HG03108 (cell line): ENCODE measurements at regions not wholly inside any gene's neighbourhood (a gene's known extent, or its start where the extent isn't known, plus 50 kb on each side); places are given as distances from the start of the nearest gene placed in this dataset.

ENCODE experiments used
- ATAC-seq: cut with Tn5 transposase; IDR thresholded peaks from one replicate; pipeline ENCODE4 v1.9.1; 2021; ENCODE audit warnings: moderate library complexity; ENCODE audit not compliant: unreplicated experiment

DNA sequence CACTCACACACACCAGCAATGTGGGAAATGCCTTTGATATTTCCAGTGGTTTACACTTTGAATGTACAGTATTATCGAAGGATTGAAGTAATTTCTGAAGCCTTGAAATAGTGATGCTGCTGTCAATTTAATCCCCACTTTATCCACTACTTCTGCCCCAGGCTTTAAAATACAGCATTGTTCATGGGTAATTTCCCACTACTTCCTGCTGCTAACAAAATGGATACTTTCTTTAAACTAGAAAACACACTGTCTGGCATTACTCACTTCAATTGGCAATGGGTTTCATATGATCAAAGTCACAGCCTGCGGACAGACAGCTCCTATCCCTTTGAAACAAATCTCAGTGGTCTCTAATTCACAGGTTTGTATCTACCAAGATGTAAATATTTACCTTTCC, 292.2 kb downstream of the CDH11 start:
- no peak for ATAC-seq

DNA sequence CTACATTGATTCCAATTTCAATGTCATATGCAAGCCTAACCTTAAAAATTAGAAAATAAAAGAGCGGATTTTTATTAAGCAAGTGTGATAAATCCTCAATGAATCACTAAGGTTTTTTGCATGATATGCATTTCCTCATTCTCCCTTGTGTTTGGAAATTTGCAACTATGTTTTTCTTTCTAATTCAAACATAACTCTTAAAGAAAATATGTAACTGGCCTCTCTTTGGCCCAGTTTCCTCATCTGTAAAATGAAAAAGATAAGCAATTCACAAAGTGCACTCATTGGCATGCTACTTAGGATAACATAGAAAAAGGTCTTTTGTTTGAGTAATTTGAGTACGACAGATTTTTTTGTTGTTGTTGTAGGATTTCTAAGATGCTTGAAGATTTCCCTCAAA, 295.5 kb downstream of the CDH11 start:
- ATAC-seq = no peak

DNA sequence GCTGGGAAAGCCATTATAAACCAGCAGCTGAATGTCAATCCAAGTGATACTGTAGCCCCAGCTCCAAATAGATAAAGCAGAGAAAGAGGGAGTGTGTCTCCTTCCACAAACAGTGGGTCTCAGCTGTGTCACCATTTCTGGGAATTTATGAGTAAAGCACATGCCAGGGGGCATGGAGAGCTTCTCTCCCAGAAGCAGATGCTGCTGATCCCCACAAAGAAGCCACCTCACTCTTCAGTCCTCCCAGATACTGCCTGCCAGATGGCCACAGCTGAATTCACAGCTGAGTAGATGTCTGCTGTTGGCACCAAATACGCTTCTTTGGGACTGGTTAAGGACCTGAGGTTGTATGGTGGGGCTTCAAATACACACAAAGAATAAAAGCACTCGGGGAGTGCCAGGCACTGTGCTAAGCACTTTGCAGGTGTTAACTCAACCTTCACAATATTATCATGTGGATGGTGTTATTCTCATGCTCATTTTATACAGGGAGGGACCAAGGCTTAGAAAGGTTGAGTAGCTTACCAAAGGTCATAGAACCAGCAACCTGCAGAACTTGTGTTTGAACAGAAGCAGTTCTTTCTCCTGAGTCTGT, 298.3 kb downstream of the CDH11 start:
- ATAC-seq = no peak

DNA sequence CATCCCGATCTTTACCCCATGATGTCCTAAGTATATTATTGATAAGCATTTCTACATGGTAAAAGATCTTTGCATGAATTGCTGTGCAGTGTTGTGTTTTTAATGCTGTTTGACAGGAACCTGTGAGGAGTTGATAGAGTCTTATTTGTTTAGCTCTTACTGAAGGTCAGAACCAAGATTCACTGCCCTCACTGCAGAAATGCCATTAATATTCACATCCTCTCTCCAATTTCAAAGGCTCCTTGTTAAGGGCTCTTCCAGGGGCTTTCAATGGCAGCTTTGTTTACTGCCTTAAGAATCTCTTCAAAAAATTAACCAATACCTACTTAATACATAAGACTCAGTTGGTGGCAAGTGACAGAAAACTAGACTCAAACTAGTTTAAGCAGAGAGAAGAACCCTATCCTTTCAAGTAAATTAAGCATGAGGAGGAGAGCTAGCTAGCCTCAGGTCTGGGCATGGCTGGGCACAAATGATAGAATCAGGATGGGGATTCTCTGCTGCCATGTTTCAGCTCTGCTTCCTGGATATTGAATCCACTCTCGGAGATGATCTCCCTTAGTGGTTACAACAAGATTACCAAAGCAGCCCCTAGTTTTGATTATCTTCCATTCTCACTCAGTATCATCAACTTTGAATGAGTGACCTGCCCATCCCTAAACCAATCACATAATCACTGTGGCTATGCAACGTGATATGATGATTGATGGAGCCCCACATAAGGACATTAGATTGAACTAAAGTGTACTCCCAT, 311.8 kb downstream of the CDH11 start:
- no peak for ATAC-seq

DNA sequence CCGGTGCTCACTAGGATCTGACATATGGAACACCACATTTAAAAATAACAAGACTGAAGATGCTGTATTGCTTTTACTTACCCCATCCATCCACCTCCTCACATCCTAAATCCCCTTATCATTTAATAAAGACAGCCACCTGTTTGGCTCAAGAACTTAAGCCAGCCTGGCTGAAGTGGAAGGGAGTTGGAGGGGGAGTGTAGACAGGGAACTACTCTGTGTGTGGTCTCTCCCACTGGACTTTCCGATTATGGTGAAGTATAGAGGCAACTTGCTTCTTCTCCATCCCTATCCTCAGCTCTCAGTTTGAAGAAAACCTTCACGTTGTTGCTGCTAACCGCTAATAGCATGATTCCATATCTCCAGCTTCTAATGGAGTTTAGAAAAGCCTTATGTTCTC, 313.4 kb downstream of the CDH11 start:
- no peak for ATAC-seq

DNA sequence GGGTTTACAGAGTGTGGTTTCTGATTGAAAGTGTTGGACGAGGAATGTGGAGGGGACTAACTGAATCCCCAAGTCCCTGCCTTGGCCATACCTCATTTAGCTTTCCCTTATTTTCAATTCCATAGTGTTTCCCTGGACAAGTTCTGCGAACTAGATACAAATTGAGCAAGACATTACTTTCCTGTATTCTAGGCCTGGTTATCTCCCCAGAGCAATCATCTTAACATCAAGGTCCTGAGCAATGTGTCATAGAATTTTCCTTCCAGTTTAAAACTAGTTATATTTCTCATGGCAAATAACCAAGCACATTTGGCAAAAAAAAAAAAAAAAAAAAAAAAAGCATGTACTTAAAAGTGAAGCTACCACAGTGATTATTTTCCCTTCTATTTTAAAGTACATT, 330.1 kb downstream of the CDH11 start:
- ATAC-seq = no peak

DNA sequence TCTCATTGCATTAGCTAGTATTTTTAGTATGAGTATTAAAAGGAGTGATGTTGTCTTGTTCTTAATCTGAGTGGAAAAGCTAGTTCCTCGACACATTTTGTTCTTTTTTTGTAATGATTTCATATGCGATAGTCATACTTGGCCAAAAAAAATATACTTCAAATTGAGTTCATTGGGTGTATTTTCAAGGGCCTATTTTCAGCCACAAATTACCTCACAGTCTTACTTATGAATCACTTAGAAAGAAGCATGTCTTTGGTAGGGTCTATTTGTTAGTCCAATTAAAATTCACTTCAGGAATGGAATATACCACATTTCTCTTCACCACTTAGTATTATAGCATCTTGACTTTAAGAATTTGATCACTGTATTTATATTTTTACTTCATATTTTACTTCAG, 337.2 kb downstream of the CDH11 start:
- no peak for ATAC-seq

DNA sequence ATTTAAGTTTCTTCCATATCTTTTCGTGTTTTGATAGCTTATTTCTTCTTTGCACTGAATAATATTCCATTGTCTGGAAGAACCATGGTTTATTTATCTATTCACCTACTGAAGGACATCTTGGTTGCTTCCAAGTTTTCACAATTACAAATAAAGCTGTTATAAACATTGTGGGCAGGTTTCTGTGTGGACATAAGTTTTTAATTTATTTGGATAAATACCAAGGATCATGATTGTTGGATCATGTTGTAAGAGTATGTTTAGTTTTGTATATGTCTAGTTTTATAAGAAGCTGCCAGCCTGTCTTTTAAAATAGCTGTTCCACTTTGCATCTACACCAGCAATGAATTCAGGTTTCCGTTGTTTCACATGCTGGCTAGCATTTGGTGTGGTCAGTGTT, 339.4 kb downstream of the CDH11 start:
- ATAC-seq = no peak

DNA sequence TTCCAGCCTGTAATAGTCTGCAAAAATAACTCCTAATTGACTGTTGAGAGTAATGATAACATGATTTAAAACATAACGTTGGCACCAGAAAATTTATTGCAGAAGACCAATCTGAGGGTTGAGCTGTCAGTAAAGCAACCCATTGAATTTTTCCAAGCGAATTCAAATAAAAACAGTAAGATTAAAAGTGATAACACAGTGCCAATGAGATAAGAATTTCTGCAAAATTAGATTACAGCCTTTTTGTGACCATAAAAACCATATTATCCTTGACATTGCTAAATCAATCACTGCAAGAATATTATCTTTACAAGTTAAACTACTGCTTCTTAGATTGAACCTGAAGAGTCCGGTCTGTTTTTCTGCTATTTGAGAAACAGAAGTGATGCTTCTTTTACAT, 341.4 kb downstream of the CDH11 start:
- no peak for ATAC-seq

DNA sequence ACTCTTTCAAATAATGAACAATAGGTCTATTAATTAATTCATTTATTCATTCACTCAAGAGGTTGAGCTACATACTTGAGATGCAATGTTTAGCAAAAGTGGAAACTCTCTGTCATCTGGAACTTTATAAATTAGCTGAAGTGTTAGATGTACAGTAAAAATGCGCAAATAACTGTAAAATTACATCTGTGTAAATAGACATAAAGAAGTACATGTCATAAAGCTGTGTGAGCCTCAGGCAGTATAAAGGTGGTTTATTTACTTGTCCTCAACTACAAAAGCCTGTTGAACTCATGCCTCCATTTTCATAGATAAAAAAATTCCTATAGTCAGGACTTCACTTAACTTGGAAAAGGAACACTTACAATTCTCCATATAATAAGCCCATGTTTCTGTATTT, 343.1 kb downstream of the CDH11 start:
- ATAC-seq = no peak

DNA sequence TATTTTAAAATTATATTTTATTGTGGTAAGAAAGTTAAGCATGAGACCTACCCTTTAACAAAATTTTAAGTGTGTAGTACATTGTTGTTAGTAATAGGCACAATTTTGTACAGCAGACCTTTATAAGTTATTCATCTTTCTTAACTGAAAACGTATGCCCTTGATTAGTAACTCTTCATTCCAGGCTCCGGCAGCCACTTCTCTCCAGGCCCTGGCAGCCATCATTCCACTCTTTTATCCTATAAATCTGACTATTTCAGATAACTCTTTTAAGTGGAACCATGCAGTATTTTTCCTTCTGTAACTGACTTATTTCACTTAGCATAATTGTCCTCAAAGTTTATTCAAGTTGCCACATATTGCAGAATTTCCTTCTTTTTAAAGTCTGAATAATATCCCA, 348.2 kb downstream of the CDH11 start:
- no peak for ATAC-seq

DNA sequence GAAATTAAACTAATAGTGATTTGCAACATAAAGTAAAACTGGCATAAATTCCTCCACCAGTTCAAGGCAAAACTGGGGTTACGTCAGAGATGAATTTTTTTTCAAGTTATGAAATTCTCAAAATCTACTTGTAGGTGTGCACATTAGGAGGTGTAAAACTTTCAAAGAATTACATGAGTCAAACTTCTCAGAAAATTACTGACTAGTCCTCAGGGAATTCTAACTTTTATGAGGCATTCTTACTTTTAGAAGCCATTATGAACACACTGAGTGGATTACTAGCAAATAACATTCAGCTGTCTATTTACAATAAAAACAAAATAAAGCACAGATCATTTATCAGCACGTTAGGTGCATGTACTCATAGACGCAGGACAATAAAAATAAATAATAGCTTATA, 348.7 kb downstream of the CDH11 start:
- no peak for ATAC-seq

DNA sequence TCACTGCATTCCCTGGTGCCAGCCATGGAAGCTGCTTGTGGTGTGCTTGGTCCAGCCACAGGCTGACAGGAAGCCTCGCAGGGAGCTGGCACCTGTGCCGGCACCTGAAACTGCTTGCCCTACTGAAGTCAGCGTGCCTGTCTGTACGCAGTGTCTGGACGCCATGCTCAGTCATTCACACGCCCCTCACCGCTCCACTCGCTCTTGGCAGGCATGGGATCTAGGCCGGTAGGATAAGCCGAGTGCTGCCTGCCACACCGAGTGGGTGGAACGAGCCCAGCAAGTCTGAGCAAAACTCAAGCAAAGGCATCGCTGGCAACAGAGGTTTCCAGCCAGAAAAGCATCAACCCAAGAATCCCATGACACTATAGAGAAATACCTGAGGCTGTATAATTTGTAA, 350.6 kb downstream of the CDH11 start:
- no peak for ATAC-seq

DNA sequence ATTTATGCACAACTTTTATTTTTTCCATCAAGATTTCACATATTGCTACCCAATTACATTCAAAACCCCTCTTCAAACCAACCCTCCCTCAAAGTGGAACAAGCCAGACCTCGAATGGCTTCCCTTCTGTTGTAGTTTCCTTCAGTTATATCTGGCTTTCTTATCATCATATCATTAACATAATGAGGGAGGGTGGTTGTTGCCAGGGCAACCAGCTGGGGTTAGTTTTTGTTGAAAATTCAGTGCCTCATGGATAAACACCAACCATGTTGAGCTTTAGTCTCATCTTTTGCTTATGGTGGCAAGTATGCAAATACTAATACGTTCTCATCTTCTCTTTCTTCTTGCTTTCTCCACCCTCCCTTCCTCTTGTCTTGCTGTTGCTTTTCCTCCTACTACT, 359.7 kb downstream of the CDH11 start:
- ATAC-seq = no peak

DNA sequence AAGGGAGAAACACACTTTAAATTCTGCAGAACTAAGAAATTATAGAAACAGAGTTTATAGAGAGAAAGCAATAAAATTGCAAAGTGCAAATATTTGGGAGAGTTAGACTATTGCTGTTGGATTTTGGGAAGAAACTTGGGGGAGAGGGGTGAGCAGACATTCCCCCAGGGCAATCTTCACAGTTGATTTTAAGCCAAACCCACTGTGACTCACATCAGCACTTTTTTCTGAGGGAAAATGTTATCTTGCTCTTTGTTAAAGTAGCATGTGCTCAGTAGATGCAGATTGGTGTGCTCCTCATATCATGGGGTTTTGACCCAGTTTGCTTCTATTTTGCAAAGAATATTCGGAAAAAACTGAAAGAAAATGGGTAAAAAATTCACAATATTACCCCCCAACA, 367.6 kb downstream of the CDH11 start:
- ATAC-seq = no peak

DNA sequence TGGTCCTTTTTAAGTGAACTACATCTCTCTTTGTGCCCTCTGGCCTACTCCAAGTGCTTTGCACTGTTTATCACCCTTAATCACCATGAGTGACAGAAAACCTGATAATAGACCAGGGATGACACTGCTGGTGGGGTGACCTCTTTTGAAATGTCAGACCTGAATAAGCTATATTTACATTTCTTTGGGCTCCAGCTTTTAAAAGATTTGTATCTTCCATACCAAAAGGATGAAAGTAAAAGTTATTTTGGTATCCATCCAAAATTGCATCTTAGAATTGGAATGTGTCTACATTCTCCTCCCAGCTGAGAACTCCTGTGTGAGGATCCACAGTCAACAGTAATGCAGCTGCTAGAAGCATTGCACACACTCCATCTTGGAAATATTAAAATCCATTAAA, 370.0 kb downstream of the CDH11 start:
- no peak for ATAC-seq

DNA sequence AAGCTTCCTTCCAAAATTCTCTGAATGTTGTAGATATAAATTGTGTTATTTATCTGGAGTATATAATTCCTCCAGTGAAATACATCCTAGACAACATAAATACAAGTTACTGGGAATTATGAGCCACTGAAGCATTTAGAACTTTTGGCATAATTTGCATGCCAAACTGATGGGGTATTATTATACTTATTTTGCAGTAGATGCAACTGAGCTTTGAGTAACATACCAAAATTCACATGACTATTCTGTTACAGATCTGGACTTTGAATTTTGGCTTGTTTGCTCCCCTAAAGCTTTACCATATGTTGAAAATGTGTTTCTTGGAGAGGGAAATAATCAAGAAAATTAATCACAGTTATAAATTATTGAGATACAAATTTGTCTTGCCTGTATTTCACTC, 372.5 kb downstream of the CDH11 start:
- no peak for ATAC-seq

DNA sequence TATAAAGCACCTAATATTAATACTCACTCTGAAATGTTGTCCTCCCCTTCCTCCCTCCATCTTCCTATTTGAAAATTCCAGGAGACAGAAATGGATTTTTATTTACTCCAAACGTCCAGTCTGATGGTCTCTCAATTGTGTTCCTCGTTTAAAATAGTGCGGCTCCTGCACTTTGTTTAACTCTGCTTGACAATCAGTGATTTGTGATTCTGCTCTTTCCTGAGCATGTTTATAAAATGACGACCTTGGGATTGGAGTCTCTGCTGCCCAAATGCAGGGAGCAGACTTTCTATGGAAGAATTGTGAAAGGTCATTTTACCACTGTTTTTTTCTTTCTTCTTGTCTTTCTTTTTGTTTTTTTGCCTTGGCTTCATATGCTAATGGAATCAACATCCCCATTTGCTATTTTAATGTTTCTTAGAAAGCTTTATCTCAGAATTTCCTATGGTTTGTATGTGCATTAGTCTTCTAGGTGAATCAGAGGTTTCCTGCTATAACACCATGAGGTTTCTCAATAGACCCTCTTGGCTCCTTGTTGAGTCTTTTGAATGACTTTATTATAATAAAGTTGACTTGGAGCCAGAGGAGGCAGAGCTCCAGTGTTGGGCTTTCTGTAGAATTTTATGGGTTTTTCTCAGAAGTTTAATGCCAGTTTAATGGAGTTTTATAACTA, 376.5 kb downstream of the CDH11 start:
- no peak for ATAC-seq

DNA sequence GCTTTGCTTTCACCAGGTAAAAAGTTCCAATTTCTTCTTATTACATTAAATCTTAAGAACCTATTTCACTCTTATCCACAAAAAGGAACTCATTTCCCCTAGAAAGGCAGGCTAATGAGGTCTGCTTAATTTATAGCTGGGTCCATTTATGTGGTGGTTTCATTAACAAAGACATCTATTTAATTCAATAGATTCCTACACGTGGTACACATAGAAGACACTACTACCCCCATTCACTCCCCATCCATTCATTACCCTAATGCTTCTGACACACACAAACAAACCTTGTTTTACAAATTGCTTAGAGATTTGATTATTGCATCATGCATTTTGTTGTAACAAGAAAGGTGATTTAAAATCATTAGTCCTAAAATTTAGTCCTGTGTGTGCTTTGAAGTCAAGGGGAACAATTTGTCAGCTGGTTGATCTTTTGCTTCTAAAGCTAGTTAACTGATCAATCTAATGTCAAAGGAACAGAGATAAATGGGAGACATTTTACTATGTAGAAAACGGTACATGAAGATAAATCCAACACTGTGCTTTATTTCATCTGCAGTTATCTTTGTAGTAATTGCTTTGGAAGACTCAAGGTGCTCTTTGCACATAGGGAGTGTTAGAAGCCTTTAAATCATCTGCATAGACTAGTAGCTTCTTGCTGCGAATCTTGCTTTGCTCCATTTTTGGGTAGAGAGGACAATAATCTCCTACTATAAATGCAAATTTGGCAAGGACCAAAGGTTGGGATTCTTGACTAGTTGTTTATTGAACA, 379.2 kb downstream of the CDH11 start:
- no peak for ATAC-seq

DNA sequence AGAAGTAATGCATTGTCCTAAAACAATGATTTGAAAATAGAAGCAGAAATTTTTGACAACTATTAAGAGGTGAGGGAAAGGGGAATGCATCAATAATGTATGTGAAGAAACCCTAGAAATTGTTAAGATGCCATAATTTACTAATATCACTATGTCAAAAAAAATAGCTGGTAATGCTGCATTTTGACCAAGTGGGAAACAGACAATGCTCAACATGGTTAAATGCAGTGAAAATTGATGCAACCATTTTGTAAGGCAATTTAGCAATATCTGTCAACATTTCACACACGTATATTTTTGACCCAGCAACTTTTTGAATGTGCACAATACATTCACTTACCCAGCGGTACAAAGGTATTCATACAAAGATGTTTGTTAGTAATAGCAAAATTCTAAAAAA, 381.6 kb downstream of the CDH11 start:
- ATAC-seq = no peak

DNA sequence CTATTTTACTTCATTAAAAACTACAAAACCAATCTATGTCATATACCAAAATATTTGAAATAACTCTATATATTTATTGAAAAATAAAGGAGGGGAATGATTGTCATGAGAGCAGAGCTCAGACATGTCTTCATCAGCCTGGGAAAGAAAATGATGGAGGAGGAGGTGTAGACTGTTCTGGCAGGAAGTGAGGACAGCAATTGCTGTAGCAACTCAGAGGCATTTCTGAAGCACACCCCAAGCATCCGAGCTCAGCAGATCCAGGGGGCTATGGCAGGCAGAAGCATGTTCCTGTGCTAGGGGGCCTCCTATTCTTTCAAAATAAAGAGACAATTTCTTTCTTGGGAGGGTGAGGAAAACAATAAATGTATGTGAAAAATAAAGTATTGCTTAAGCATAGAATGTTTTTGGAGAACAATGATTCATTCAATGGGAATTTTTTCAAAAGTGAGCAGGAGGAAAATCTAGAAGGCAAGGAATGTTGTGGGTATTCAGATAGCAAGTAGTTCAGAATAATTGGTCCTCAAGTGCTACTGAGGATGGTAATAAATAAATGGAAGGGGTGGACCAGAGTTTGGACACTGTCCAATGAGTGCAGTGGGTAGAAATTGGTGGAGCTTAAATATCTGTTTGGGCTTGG, 383.4 kb downstream of the CDH11 start:
- no peak for ATAC-seq
